ENCODE measurements at regions not wholly inside any gene's neighbourhood (a gene's known extent, or its start where the extent isn't known, plus 50 kb on each side); places are given as distances from the start of the nearest gene placed in this dataset.

DNA sequence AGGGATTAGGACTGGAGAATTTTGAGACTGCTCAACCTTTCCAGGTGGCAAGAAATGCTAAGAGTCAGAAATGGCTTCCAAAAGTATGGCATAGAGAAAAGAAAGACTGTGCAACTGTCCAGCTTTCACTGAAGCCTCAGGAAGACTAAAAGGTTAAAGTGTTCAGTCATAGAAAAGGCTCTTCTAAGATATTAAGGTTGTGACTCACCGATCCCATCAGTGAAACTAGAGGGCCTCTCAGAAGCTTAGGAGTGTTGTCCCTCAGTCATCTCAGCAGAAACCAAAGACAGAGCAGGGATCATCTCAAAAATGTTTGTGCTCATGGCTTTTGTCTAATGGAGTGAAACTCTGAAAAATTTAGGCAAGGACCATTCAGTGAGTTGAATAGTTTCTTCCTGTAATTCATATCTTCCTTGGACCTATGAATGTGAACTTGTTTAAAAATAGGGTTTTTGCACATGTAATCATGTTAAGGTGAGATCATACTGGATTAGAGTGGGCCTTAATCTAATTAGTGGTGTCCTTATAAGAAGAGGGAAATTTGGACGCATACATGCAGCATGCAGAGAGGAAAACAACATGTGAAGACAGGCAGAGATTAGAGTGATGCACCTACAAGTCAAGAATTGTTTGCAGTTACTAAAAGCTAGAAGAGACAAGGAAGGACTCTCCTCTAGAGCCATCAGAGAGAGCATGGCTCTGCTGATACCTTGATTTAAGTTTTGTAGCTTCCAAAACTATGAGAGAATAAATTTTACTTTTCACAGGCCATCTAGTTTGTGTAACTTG is 71.3 kb downstream of the RPE65 start:
- no peak for DNase-seq

DNA sequence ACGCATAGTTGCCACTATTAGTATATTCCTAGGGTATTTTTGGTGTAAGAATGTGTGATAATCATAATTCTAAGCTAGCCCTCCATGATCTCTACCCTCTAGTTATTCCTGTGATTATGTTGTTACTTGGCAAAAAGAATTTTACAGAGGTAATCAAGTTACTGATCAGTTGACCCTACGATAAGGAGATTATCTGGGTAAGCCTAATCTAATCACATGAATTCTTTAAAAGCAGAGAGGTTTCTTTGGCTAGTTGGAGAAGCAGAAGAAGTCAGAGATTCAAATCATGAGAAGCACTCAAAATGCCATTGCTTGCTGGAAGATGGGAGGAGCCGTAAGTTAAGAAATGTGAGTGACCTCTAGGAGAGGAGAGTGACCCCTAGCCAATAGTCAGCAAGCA is 72.7 kb downstream of the RPE65 start:
- DNase-seq = no peak

DNA sequence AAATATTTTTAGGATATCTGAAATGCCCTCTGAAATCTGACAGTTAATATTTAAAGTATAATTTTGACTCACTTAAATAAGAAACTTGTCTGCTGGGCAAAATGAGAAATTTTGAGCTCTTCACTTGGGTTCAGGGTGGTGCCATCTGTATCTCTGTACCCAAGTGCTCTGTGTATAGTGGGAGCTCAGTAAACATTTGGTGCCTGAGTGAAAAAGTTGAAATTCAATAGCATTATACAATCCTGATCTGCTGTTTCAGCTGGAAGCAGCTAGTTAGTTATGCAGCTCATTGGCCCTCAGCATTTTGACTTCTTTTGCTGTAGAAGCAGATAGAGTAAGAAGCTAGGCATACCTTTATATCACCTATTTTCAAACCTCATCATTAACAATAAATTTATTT is 73.3 kb downstream of the RPE65 start:
- DNase-seq = no peak

DNA sequence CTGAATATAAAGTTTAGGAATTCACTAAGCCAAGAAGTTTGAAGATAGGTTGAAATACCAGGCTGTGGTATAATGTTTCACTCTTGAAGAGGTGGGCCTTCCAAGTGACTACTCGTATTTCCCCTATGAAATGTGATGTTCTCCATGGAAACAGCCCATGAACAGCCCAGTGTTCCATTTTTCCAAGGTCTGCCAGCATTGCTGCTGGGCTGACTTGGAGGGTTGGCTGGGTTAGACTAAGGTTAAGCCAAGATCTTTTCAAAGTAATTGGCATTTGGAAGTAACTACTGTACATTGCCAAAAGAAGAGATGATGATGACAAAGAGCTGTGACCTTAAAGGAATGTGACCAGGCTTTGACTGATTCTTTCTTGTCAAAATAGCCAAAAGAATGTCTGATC is 73.8 kb downstream of the RPE65 start:
- no peak for DNase-seq

DNA sequence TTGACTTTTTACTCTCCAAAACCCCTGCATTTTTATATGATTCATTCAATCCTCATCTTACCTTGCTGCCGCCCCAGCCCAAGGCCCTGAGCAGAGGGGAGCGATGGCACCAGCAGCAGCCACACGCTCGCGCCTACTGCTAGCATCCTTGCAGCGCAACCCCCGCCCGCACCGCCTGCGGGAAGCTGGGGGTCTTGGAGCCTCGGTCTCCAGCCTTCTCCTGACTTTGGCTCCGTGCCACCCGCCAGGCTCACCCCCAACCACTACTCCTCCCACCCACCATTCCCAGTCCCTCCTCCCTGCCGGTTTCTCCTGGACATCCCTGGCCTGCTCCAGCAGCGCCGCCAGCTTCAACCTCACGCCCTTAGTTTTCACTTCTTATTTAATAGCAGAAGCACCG is 76.6 kb downstream of the RPE65 start:
- no peak for DNase-seq

DNA sequence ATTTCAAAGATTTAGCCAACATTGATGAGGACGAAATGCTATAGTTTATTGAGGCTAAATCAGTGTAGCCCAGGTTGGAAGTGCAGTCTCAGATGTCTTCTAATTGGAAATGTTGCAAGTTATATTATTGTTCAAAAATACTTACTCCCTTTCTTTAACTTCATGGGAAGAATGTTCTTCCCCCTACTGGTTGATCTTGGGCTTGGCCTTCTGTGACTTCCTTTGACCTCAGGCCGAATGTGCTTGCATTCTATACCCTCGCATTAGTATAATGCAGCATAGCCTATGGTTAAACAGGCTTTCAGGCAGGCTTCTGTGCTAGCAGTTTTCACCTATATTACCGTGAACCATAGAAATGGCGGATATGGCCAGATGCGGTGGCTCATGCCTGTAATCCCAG is 77.3 kb downstream of the RPE65 start:
- no peak for DNase-seq

DNA sequence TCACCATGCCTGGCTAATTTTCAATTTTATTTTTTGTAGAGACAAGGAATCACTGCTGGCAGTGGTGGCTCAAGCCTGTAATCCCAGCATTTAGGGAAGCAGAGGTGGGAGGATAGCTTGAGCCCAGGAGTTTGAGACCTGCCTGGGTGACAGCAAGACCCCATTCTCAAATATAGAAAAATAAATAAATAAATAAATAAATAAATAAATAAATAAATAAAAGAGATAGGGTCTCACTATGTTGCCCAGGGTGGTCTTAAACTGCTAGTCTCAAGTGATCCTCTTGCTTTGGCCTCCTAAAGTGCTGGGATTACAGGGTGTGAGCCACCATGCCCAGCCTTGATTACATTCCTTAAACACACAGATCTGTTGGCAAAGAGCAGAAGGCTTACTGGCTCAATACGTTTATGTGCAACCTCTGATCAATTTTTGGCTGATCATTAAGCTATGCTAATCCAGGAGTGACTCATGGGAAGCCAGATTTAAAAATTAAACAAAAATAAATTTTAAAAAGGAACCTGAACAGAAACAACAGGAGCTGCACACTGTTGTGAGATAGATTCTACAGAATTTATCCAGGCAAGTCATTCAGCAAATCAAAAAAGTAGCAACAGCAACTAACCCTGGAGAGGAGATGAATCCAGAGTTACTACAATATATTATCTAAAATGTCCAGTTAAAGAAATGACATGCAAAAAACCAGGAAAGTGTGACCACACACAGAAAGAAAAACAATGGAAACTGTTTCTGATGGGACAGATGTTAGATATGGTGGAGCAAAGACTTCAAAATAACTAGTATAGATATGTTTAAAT is 79.4 kb downstream of the RPE65 start:
- no peak for DNase-seq

DNA sequence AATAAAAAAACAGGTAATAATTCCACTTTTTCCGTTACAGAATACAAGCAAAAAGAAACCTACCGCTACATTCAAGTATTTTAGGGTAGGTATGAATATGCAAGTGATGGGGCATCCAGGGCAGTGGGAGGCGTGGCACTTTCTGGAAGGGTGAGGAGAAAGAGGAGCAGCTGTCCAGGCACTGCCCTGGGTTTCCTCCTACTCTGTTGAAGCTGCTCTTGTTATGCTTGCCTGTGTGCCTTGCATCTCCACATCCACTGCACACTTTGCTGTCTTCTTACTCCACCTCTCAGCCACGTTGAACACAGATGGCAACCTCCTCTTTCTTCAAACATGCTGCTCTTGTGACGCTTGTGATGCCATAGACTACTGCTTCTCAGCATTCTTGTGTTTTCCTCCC is 83.2 kb downstream of the RPE65 start:
- no peak for DNase-seq

DNA sequence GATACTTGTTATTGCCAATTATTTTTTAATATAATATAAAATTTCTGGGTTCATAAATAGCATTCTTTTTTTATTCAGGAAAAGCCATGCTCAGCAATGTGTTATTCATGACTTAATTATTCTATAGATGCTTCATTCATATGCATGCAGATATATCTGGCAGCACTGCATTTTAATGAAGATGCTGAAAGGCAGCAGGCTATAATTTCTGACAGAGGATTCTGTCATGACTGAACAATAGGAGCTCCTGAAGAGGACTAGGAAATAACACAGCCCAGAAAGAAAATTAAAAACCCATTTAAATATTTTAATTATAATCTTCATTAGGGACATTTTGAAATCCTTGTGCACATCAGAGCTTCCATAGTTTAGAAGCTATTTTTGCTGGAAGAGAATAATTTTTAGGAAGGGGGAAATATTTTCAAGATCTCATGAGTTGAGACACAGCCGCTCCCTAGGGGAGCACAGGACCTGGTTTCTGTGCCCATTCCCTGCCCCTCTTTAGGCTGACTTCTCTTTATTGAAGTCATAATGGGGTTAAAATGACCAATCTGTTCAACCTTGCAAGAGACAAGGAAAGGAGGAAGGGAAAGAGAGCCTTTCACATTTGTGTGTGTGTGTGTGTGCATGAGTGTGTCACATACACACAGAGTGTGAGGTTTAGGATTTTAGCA is 83.9 kb downstream of the RPE65 start:
- no peak for DNase-seq

DNA sequence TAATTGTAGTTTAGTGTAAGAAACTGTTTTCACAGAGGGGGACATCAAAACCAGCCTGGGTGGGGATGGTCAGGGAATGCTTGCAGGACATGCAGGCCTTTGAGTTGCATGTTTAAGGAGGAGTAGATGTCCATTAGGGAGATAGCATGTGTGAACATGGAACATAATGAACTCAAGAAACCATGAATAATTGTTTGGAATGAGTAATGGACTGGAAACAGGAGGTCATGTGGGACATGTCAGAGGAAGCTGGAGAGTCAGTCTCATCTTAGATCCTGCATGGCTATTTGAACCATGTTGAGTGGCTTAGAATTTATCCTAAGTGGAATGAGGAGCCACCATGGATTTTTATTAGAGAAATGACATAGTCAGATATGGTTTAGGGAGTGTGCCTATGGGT is 86.4 kb downstream of the RPE65 start:
- no peak for DNase-seq

DNA sequence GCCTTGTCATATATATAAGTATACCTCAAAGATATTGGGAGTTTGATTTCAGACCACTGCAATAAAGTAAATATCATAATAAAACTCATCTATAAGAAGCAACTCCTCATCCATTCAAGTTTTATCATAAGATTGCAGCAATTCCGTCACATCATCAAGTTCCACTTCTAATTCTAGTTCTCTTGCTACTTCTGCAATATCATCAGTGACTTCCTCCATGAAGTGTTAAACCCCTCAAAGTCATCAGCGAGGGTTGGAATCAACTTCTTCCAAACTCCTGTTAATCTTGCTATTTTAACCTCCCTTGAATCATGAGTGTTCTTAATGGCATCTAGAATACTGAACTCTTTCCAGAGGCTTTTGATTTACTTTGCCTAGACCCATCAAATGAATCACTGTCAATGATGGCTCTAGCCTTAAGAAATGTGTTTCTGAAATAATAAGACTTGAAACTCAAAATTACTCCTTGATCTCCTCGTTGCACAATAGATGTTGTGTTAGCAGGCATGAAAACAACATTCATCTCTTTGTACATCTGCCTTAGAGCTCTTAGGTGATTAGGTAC is 88.3 kb downstream of the RPE65 start:
- DNase-seq = no peak

DNA sequence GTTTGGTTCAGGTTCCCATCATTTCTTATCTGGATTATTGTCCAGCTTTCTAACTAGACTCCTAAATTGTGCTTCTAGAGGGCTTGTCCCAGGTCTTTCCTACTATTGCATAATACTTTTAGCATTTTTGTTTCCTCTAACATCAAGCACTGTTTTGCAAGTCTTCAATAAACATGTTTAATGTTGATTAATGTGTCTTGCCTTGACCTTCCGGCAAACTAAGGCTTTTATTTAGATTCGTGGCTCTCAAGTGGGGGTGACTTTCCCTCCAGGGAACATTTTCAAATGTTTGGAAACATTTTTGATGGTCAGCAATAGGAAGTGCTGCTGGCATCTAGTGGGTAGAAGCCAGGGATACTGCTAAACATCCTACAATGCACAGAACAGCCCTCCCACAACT is 90.7 kb downstream of the RPE65 start:
- DNase-seq = no peak

DNA sequence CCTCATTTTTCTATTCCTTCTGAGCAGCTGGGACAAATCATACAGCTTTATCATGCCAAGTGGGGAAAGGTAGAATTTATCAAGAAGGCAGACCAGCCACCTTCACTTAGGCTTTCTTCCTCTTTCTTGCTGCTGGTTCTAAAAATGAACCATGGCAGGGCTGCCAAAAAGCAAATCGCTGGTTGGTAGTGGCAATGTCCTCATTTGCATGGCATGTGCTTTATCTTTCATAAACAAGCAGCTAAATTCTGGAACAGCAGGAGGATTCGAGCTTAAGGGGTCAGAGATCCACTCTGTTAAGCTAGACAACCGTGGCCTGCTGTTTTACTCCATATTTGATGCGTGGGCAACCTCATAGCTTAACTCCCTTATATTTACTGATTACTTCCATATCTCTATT is 91.3 kb downstream of the RPE65 start:
- no peak for DNase-seq

DNA sequence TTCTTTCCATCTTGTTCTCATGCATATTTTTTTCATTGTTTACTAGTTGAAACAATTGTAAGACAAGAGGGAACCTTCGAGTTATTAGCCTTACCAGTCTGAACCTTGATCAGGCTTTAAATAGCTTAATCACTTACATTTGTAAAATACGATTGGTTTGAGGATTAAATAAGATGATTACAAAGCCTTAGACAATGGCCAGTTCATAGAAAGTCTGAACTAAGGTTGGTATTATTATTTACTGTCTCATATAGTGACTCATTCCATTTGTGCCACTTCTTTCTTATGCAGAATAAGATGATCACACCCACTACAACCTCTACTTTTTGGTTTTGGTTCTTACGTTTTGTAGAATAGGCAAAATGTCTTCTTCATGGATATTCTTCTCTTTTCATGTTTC is 94.1 kb downstream of the RPE65 start:
- DNase-seq = no peak

DNA sequence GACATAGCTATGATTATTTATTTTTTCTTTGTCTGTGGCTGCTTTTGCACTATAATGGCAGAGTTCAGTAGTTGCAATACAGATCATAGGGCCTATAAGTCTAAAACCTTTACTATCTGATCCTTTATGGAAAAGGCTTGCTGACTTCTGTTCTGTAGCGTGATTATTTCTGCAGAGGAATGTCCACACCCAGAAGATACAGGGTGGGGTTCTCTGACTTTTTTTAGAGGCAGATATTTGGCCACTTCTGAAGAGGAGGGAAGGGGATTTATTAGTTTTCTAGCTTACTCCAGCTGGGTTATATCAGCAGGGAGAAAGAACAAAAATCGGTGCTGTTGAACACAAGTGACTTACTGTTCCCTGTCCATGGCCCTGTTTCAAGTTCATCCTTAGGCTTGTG is 97.6 kb downstream of the RPE65 start:
- DNase-seq = no peak

DNA sequence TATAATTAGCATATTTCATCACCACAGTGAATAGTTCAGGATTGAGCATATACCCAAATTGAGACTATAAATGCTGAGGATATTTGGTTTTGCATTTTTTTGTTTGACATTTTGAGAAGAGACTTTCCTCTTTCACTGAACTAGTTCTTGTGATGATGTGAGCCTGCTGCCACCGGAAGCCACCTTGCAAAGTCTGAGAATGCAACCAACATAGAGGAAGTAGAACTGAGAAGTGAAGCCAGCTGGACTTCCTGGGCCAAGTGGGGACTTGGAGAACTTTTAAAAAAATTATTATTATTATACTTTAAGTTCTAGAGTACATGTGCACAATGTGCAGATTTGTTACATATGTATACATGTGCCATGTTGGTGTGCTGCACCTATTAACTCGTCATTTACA is 102.3 kb downstream of the RPE65 start:
- DNase-seq = peak; percentile 9

DNA sequence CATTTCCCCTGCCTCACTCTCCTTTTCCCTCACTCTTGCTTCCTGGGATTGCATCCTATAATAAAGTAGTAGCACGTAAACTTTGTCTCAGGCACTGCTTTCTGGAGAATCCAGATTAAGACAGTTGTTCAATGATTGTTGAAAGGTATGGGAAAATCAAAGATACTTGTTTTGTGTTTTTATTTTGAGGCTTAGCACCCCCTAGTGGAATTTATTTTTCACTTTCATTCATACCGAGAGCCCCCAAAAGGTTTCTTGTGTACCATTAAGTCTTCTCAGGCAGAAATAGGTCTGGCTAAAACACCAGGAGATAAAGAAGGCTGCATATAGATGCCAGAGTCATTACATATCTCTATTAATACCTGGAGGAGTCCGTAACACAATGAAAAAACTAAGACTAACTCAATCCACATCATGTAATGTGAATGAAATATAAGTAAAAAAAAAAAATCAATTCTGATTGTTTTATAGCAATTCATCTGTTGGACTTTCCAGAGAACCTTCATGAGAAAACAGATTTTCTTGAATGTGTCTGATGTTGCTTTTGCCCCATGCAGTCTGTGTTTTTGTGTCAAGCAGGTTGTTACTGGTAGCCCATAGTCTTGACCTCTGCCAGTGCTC is 103.5 kb downstream of the RPE65 start:
- no peak for DNase-seq

DNA sequence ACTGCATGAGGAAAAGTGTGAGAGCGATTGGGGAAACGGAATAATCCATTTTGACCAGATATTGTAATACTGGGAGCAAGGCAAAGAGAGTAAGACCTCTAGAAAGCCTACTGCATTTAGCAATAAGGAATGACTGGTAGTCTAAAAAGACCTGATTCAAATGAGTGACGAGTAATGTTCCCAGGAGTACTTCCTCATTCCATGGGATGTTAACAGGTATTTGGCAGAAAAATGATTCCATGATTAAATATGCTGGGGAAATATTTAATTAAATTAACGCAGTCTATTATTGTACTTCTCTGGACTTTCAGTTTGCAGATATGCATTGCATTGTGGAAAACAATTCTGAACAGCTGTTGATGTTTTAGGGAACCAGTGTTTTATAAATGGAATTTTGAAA is 105.5 kb downstream of the RPE65 start:
- no peak for DNase-seq

DNA sequence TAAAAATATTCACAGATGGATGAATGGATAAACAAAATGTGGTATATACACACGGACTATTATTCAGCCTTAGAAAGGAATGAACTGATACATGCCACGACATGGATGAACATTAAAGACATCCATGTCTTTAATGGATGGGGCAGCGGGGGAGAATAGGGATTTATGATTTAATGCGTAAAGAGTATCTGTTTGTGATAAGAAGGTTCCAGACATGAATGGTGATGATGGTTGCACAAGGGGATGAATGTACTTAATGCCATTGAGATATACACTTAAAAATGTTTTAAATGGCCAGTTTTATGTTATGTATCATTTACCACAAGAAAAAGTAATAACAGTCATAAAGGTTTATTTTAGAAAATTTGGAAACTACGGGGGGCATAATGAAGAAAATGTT is 108.6 kb upstream of the WLS start:
- DNase-seq = no peak

DNA sequence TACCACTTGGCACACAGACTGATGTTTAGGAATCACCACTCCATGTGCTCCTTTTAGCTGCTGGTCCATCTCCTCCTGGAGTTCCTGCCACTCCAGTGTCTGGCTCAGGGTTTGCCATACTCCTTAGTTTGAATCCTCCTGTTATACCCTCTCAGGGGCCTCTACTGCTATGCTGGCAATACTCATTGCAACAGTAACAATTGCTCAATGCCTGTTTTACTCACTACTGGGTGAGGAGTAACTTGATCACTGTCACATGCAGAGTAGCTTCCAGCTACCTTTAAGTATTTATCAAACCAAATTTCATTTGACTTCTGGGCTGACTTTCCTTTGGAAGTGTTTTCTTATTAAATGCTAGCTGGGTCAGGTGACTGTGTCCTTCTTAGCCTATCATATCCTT is 107.2 kb upstream of the WLS start:
- DNase-seq = no peak

DNA sequence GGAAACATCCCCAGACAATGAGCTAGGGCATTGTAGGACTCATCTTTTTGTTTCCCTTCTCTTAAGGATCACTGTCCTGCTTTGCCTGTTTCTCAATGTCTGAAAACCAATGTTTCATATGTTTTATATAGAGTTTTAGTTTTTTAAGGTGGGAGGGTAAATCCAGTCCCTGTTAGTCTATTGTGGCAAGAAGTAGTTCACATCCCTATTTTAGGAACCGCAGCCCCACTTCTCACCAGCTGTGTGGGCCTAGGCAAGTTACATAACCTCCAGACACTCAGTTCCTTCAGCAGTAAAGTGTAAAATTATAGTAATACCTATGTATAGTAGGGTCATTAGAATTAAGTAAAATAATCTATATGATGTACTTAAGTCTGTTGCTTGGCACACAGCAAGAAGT is 105.8 kb upstream of the WLS start:
- DNase-seq = no peak

DNA sequence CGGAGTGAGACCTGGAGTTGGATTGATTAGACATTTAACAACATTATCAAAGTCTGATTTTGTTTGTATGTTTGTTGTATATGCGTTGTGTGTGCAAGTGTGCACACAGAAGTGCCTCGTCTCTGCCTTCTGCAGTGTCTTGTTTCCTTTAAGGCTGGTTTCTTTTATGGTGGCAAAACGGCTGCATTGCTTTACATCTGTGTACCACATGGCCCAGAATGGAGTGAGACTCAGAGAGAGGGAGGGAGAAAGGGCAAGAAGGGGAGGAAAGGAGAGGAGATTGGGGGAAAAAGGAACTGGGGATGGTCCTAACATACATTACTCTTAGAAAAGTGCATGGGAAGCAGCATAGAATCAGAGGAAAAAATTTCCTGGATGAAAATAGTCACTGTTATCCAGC is 99.7 kb upstream of the WLS start:
- DNase-seq = no peak
